SU-DHL-6 (cell line): ENCODE measurements at regions not wholly inside any gene's neighbourhood (a gene's known extent, or its start where the extent isn't known, plus 50 kb on each side); places are given as distances from the start of the nearest gene placed in this dataset.

Experiments used
- H2AFZ ChIP-seq: fragments of 200-600 bp; sonication (generic); 2 replicates; pipeline ENCODE4 v1.6.1; 2014; ENCODE audit warnings: low read depth, mild to moderate bottlenecking, moderate library complexity, mixed read lengths, antibody characterized with exemption, low read length; ENCODE audit not compliant: severe bottlenecking
- H3F3A ChIP-seq: fragments of 200-600 bp; shearing (Covaris generic); 2 replicates; pipeline ENCODE4 v1.6.0; 2016; ENCODE audit warnings: antibody characterized with exemption, mild to moderate bottlenecking; ENCODE audit not compliant: insufficient read depth
- H3K27ac ChIP-seq: fragments of 200-600 bp; sonication (generic); 2 replicates; pipeline ENCODE4 v1.5.1; 2016; ENCODE audit warnings: low read depth, mild to moderate bottlenecking, low read length, moderate library complexity, mixed read lengths
- H3K27me3 ChIP-seq: fragments of 200-600 bp; sonication (generic), shearing (Covaris generic); 2 replicates; pipeline ENCODE4 v1.6.0; 2014; ENCODE audit warnings: mild to moderate bottlenecking, low read length
- H3K36me3 ChIP-seq: fragments of 200-600 bp; sonication (generic); 2 replicates; pipeline ENCODE4 v1.6.1; 2014; ENCODE audit warnings: mild to moderate bottlenecking, low read length, mixed read lengths
- H3K4me2 ChIP-seq: fragments of 300-600, 200-600 bp; shearing (Covaris generic), sonication (generic); 2 replicates; pipeline ENCODE4 v1.6.0; 2014; ENCODE audit warnings: low read length, low read depth, mild to moderate bottlenecking; ENCODE audit not compliant: poor library complexity, severe bottlenecking
- H3K4me3 ChIP-seq: fragments of 200-600 bp; sonication (generic); 2 replicates; pipeline ENCODE4 v1.5.1; 2014; ENCODE audit warnings: antibody characterized with exemption, low read length, mild to moderate bottlenecking, mixed read lengths; ENCODE audit not compliant: insufficient read depth, poor library complexity, severe bottlenecking
- H3K79me2 ChIP-seq: fragments of 200-600 bp; sonication (generic); 2 replicates; pipeline ENCODE4 v1.6.1; 2014; ENCODE audit warnings: mild to moderate bottlenecking, low read length, moderate library complexity; ENCODE audit not compliant: insufficient read depth
- H3K9ac ChIP-seq: fragments of 200-600 bp; sonication (generic); 2 replicates; pipeline ENCODE4 v1.7.0; 2014; ENCODE audit warnings: mild to moderate bottlenecking, low read length
- H3K9me2 ChIP-seq: fragments of 200-600 bp; sonication (generic); replicated peaks from 2 replicates; pipeline ENCODE4 v1.6.1; 2014; ENCODE audit warnings: low read length; ENCODE audit not compliant: insufficient read depth
- H3K9me3 ChIP-seq: fragments of 200-600 bp; sonication (generic); 2 replicates; pipeline ENCODE4 v1.6.1; 2014; ENCODE audit warnings: low read length, mixed read lengths; ENCODE audit not compliant: insufficient read depth
- H4K20me1 ChIP-seq: fragments of 200-600 bp; sonication (generic); 2 replicates; pipeline ENCODE4 v1.6.1; 2014; ENCODE audit warnings: low read depth, mild to moderate bottlenecking, antibody characterized with exemption, low read length, moderate library complexity, mixed read lengths
- CTCF ChIP-seq: fragments of 200-600 bp; sonication (generic); IDR thresholded peaks from one replicate; pipeline ENCODE4 v1.5.1; 2017; ENCODE audit warnings: antibody characterized with exemption, mild to moderate bottlenecking, low read length, moderate library complexity; ENCODE audit not compliant: insufficient read depth, poor library complexity, severe bottlenecking
- EZH2phosphoT487 ChIP-seq: fragments of 200-600 bp; sonication (generic), shearing (Covaris generic); conservative IDR thresholded peaks from 2 replicates; pipeline ENCODE4 v1.6.1; 2018; ENCODE audit warnings: mild to moderate bottlenecking, antibody characterized with exemption, low read length, moderate library complexity, mixed read lengths

GRCh38 chr10:126836009-126836408 lies 69.2 kb upstream of the DOCK1 start:
- no peak overlapping the region for H2AFZ ChIP-seq
- H3K27me3 ChIP-seq = no peaks in the 10 kb centered on the region
- no peaks in the 10 kb centered on the region for H3K36me3 ChIP-seq
- no peaks in the 10 kb centered on the region for H4K20me1 ChIP-seq
- no peaks in the 10 kb centered on the region for H3K9me3 ChIP-seq
- H3K27ac ChIP-seq = no peak overlapping the region
- no peaks in the 10 kb centered on the region for H3K79me2 ChIP-seq
- H3K4me3 ChIP-seq = no peak overlapping the region
- TF ChIP-seq EZH2phosphoT487 = no peak
- no peak for TF ChIP-seq CTCF
- no peak overlapping the region for H3K9ac ChIP-seq
- no peaks in the 10 kb centered on the region for H3F3A ChIP-seq
- H3K9me2 ChIP-seq = no peaks in the 10 kb centered on the region
- no peak overlapping the region for H3K4me2 ChIP-seq

GRCh38 chr10:126838316-126838715 lies 66.9 kb upstream of the DOCK1 start:
- Histone ChIP-seq H3K79me2 (no peaks in the 10 kb centered on the region), H3K36me3 (no peaks in the 10 kb centered on the region), H3K9ac (no peak overlapping the region), H3K27ac (no peak overlapping the region), H3F3A (no peaks in the 10 kb centered on the region), H3K4me3 (no peak overlapping the region), H4K20me1 (no peaks in the 10 kb centered on the region), H3K9me3 (no peaks in the 10 kb centered on the region), H2AFZ (no peak overlapping the region), H3K4me2 (no peak overlapping the region), H3K9me2 (no peaks in the 10 kb centered on the region), H3K27me3 (no peaks in the 10 kb centered on the region)
- TF ChIP-seq CTCF (no peak), EZH2phosphoT487 (no peak)

- Histone ChIP-seq H3K36me3 (no peaks in the 10 kb centered on the region), H3K79me2 (no peaks in the 10 kb centered on the region), H3K4me2 (no peak overlapping the region), H3K4me3 (no peak overlapping the region), H2AFZ (no peak overlapping the region), H3K9me2 (no peaks in the 10 kb centered on the region), H3K27ac (no peak overlapping the region), H3K9me3 (no peaks in the 10 kb centered on the region), H3K9ac (no peak overlapping the region), H3K27me3 (no peaks in the 10 kb centered on the region), H4K20me1 (no peaks in the 10 kb centered on the region), H3F3A (no peaks in the 10 kb centered on the region)
- no peak for TF ChIP-seq CTCF
- no peak for TF ChIP-seq EZH2phosphoT487
Measured at GRCh38 chr10:126839094-126839761, 66.0 kb upstream of the DOCK1 start.
